Mesendoderm (in vitro differentiated cells): ENCODE measurements at regions not wholly inside any gene's neighbourhood (a gene's known extent, or its start where the extent isn't known, plus 50 kb on each side); places are given as distances from the start of the nearest gene placed in this dataset.

Experiments
- DNase-seq: peaks from one replicate; pipeline ENCODE4 v3.0.0; 2013
- H2AK5ac ChIP-seq: 2 replicates; pipeline ENCODE4 v1.6.1; 2013; ENCODE audit warnings: low read length, inconsistent platforms
- H2BK120ac ChIP-seq: 2 replicates; pipeline ENCODE4 v1.6.1; 2013; ENCODE audit warnings: low read depth, mild to moderate bottlenecking, low read length, moderate library complexity, mixed read lengths
- H2BK15ac ChIP-seq: replicated peaks from 2 replicates; pipeline ENCODE4 v1.6.1; 2013; ENCODE audit warnings: low read depth, mild to moderate bottlenecking, moderate library complexity
- H2BK5ac ChIP-seq: 2 replicates; pipeline ENCODE4 v1.6.1; 2013; ENCODE audit warnings: low read length, inconsistent platforms
- H3K18ac ChIP-seq: 2 replicates; pipeline ENCODE4 v1.6.1; 2013; ENCODE audit warnings: mild to moderate bottlenecking, low read length, mixed read lengths
- H3K23ac ChIP-seq: one replicate; pipeline ENCODE4 v1.6.1; 2013; ENCODE audit warnings: low read length
- H3K27ac ChIP-seq: 2 replicates; pipeline ENCODE4 v1.5.1; 2013; ENCODE audit warnings: low read depth, mild to moderate bottlenecking, inconsistent platforms, low read length, moderate library complexity
- H3K27me3 ChIP-seq: 2 replicates; pipeline ENCODE4 v1.6.1; 2013; ENCODE audit warnings: low read length, control low read depth, mild to moderate bottlenecking, inconsistent platforms; ENCODE audit not compliant: insufficient read depth, poor library complexity
- H3K36me3 ChIP-seq: 2 replicates; pipeline ENCODE4 v1.6.1; 2013; ENCODE audit warnings: low read length, inconsistent platforms; ENCODE audit not compliant: control insufficient read depth, insufficient read depth
- H3K4ac ChIP-seq: one replicate; pipeline ENCODE4 v1.6.1; 2013; ENCODE audit warnings: low read depth, mild to moderate bottlenecking, low read length, moderate library complexity
- H3K4me1 ChIP-seq: 2 replicates; pipeline ENCODE4 v1.6.1; 2013; ENCODE audit warnings: low read depth, low read length, inconsistent platforms; ENCODE audit not compliant: control insufficient read depth
- H3K4me2 ChIP-seq: 2 replicates; pipeline ENCODE4 v1.6.1; 2013; ENCODE audit warnings: low read length
- H3K4me3 ChIP-seq: 2 replicates; pipeline ENCODE4 v1.5.1; 2013; ENCODE audit warnings: mild to moderate bottlenecking, low read length
- H3K56ac ChIP-seq: one replicate; pipeline ENCODE4 v1.6.1; 2013; ENCODE audit warnings: low read length
- H3K79me1 ChIP-seq: 2 replicates; pipeline ENCODE4 v1.6.1; 2013; ENCODE audit warnings: low read length, inconsistent platforms
- H3K79me2 ChIP-seq: 2 replicates; pipeline ENCODE4 v1.6.1; 2013; ENCODE audit warnings: mild to moderate bottlenecking, low read length; ENCODE audit not compliant: control insufficient read depth, insufficient read depth
- H3K9ac ChIP-seq: 2 replicates; pipeline ENCODE4 v1.6.1; 2013; ENCODE audit warnings: low read length, inconsistent platforms
- H4K5ac ChIP-seq: one replicate; pipeline ENCODE4 v1.6.1; 2013; ENCODE audit warnings: low read length
- H4K8ac ChIP-seq: one replicate; pipeline ENCODE4 v1.6.1; 2013; ENCODE audit warnings: low read depth, mild to moderate bottlenecking, control low read depth, low read length, moderate library complexity
- WGBS: extraction: QIAGEN DNeasy Blood & Tissue Kit; methylation state at CpG from one replicate; pipeline ENCODE4 v1.1.7; 2013; ENCODE audit warnings: low lambda C conversion rate, missing lambda C conversion rate; ENCODE audit not compliant: insufficient coverage; ENCODE audit errors: extremely low coverage; 5-methylcytosine and 5-hydroxymethylcytosine counted together

DNA sequence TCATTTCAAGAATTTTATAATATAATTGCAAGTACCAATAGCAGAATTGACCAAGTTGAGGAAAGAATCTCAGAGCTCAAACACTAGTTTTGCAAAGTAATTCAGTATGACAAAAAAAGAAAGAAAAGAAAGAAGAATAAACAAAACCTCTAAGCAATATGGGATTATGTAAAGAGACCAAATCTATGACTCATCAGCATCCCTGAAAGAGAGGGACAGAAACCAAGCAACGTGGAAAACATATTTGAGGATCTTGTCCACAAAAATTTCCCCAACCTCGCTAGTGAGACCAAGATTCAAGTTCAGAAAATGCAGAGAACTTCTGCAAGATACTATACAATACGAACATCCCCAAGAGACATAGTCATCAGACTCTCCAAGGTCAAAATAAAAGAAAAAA lies 203.7 kb upstream of the DDI1 start:
- Histone ChIP-seq H3K56ac (no peak overlapping the region), H3K4ac (no peak overlapping the region), H3K4me3 (no peak overlapping the region), H2BK5ac (no peak overlapping the region), H2BK120ac (no peak overlapping the region), H3K79me1 (no peaks in the 10 kb centered on the region), H3K27me3 (no peaks in the 10 kb centered on the region), H3K4me2 (no peak overlapping the region), H3K79me2 (no peaks in the 10 kb centered on the region), H3K18ac (no peak overlapping the region), H4K5ac (no peak overlapping the region), H2BK15ac (no peak overlapping the region), H3K36me3 (no peaks in the 10 kb centered on the region), H3K9ac (no peak overlapping the region), H4K8ac (no peak overlapping the region), H3K23ac (no peak overlapping the region), H3K4me1 (no peaks in the 10 kb centered on the region), H3K27ac (no peak overlapping the region), H2AK5ac (no peak overlapping the region)
- DNase-seq, result no peak
- WGBS, result no CpG with 5 or more reads among the region's 3 CpGs

DNA sequence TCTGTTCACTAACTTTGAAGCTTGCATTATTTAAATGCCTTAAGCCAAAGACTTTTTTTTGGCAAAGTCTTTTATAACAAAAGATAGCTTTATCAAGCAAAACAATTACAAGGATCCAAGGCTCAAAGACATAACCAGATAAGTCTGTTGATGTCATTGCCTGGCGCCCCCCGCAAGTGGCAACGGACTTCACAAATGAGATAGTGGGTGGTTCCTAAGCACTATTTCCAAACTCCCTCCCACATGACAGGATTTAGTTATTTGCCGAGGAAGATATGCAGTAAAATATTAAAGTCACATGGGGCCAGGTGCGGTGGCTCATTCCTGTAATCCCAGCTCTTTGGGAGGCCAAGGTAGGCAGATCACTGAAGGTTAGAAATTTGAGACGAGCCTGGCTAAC lies 194.2 kb upstream of the DDI1 start:
- WGBS, result no CpG with 5 or more reads among the region's 6 CpGs
- Histone ChIP-seq H3K27me3 (no peaks in the 10 kb centered on the region), H3K4me3 (no peak overlapping the region), H3K79me2 (no peaks in the 10 kb centered on the region), H3K27ac (no peak overlapping the region), H2AK5ac (no peak overlapping the region), H3K36me3 (no peaks in the 10 kb centered on the region), H3K79me1 (no peaks in the 10 kb centered on the region), H3K4ac (no peak overlapping the region), H3K4me1 (no peaks in the 10 kb centered on the region), H3K56ac (no peak overlapping the region), H4K5ac (no peak overlapping the region), H3K4me2 (no peak overlapping the region), H3K18ac (no peak overlapping the region), H4K8ac (no peak overlapping the region), H2BK5ac (no peak overlapping the region), H2BK15ac (no peak overlapping the region), H3K9ac (no peak overlapping the region), H2BK120ac (no peak overlapping the region), H3K23ac (no peak overlapping the region)
- no peak for DNase-seq

DNA sequence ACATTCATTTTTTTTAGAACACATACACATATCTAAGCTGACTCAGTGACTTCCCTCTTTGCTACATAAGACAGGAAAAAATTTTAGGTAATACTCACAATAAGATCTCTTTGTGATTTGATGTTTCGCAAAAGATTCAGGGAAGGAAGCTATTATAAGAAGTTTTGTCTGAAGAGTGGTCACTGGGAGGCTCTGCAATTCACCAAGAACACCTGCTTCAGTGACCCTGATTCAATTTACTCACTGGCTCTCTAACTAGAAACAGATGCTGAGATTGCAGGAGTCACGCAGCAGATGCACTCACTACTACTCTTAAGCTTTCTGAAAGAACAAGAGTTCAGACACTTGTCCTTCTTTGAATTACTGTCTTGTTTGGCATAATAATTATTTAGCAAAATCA lies 193.6 kb upstream of the DDI1 start:
- H4K8ac ChIP-seq, result no peak overlapping the region
- no peaks in the 10 kb centered on the region for H3K4me1 ChIP-seq
- H3K56ac ChIP-seq, result no peak overlapping the region
- H2AK5ac ChIP-seq, result no peak overlapping the region
- no peaks in the 10 kb centered on the region for H3K79me2 ChIP-seq
- H3K4me2 ChIP-seq, result no peak overlapping the region
- no peak for DNase-seq
- no peak overlapping the region for H3K4ac ChIP-seq
- H4K5ac ChIP-seq, result no peak overlapping the region
- no peaks in the 10 kb centered on the region for H3K36me3 ChIP-seq
- no peak overlapping the region for H3K18ac ChIP-seq
- no peaks in the 10 kb centered on the region for H3K79me1 ChIP-seq
- H3K4me3 ChIP-seq, result no peak overlapping the region
- no CpG with 5 or more reads among the region's 2 CpGs for WGBS
- no peak overlapping the region for H2BK120ac ChIP-seq
- no peak overlapping the region for H3K9ac ChIP-seq
- H2BK5ac ChIP-seq, result no peak overlapping the region
- no peak overlapping the region for H2BK15ac ChIP-seq
- H3K27me3 ChIP-seq, result no peaks in the 10 kb centered on the region
- H3K27ac ChIP-seq, result no peak overlapping the region
- H3K23ac ChIP-seq, result no peak overlapping the region

DNA sequence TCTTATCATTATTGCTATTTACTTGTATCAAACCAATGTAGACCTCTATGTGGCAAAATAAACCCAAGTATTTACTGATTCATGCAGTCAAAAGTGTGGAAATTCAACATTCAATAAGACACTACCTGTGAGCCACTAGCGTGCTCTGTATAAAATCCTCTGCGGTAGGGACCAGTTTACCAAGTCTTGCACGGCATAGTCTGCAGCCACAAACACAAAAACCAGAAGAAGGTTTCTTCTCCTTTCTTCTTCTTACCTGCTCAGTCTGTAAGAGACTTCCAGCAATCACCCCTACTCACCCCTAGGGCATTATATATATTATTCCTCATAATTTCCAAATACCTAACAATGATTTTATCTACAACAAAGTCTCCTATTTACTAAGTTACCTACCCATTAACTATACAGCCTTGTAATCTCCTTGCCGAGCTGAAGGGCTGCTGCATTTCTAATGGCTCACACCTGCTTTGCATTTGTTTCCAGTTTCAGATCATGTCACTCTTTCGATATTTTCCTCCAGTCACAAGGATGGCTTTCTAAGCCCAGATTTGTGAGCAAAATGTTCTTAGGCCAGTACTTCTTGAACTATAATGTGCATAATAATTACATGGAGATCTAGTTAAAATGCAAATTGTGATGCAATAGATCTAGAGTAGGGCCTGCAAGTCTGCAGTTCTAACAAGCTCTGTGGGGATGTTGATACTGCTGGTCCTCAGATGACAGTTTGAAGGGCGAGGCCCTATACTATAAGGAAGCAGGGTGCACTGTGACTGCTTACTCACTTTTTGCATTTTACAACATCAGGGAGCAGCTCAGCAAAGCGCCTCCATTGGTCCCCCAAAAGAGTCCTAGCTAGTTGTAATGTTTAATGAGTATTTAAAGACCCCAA lies 191.9 kb upstream of the DDI1 start:
- H3K4me2 ChIP-seq, result no peak overlapping the region
- no peak overlapping the region for H3K18ac ChIP-seq
- WGBS, result no CpG with 5 or more reads among the region's 7 CpGs
- H3K56ac ChIP-seq, result no peak overlapping the region
- H3K23ac ChIP-seq, result no peak overlapping the region
- no peaks in the 10 kb centered on the region for H3K27me3 ChIP-seq
- DNase-seq, result no peak
- H3K27ac ChIP-seq, result no peak overlapping the region
- no peak overlapping the region for H2BK120ac ChIP-seq
- H3K9ac ChIP-seq, result no peak overlapping the region
- H2BK5ac ChIP-seq, result no peak overlapping the region
- H3K79me1 ChIP-seq, result no peaks in the 10 kb centered on the region
- H3K4me1 ChIP-seq, result no peaks in the 10 kb centered on the region
- H2AK5ac ChIP-seq, result no peak overlapping the region
- no peak overlapping the region for H2BK15ac ChIP-seq
- no peak overlapping the region for H4K8ac ChIP-seq
- no peaks in the 10 kb centered on the region for H3K36me3 ChIP-seq
- H3K4me3 ChIP-seq, result no peak overlapping the region
- H3K4ac ChIP-seq, result no peak overlapping the region
- H3K79me2 ChIP-seq, result no peaks in the 10 kb centered on the region
- H4K5ac ChIP-seq, result no peak overlapping the region

DNA sequence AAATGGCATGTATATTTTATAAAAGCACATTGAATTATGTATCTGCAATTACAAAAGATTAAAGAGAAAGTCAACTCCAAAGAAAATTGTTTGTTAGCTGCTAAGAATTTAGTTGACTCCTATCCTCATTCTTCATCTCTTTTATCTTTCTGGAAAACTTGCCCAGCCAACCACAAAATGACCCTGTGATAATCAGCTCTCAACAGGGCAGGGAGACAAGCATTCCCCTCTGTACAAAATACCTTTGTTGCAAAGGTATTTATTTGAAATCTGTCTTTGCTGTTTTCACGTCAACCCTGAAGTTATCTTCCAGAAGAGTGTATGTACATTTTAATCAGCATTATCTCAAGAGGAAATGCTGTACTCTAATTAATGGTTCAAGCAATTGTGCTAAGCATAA lies 191.1 kb upstream of the DDI1 start:
- no peaks in the 10 kb centered on the region for H3K27me3 ChIP-seq
- no peak overlapping the region for H3K4ac ChIP-seq

DNA sequence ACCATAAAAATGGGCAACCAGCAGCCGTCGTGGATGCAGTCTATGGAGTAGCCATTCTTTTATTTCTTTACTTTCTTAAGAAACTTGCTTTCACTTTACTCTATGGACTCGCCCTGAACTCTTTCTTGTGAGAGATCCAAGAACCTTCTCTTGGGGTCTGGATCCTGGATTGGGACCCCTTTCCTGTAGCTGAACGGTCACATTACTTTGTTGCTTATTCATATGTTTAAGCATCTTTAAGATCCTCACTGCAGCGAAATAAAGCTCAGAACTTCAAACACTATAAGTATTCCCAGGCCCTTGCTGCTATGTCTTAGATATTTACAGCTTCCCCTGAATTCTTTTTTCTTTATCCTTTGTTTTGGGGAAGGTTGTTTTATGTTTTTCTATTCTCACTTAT lies 187.8 kb upstream of the DDI1 start:
- no peaks in the 10 kb centered on the region for H3K27me3 ChIP-seq
- H2BK5ac ChIP-seq, result no peak overlapping the region
- DNase-seq, result no peak
- H4K8ac ChIP-seq, result no peak overlapping the region
- no peak overlapping the region for H3K18ac ChIP-seq
- no peak overlapping the region for H4K5ac ChIP-seq
- no peak overlapping the region for H3K4me3 ChIP-seq
- no peaks in the 10 kb centered on the region for H3K79me1 ChIP-seq
- no peak overlapping the region for H3K27ac ChIP-seq
- H3K4me2 ChIP-seq, result no peak overlapping the region
- no peak overlapping the region for H3K23ac ChIP-seq
- no CpG with 5 or more reads among the region's 5 CpGs for WGBS
- H3K56ac ChIP-seq, result no peak overlapping the region
- no peaks in the 10 kb centered on the region for H3K36me3 ChIP-seq
- H3K79me2 ChIP-seq, result no peaks in the 10 kb centered on the region
- H2AK5ac ChIP-seq, result no peak overlapping the region
- H2BK120ac ChIP-seq, result no peak overlapping the region
- H3K9ac ChIP-seq, result no peak overlapping the region
- H3K4ac ChIP-seq, result no peak overlapping the region
- no peak overlapping the region for H2BK15ac ChIP-seq
- no peaks in the 10 kb centered on the region for H3K4me1 ChIP-seq

More for the DNA sequence above, 191.1 kb upstream of the DDI1 start:
- no peak overlapping the region for H2BK15ac ChIP-seq
- no peak overlapping the region for H2BK120ac ChIP-seq
- H3K79me1 ChIP-seq, result no peaks in the 10 kb centered on the region
- no peaks in the 10 kb centered on the region for H3K4me1 ChIP-seq
- no peak overlapping the region for H3K18ac ChIP-seq
- H3K23ac ChIP-seq, result no peak overlapping the region
- no peaks in the 10 kb centered on the region for H3K36me3 ChIP-seq
- H3K4me2 ChIP-seq, result no peak overlapping the region
- no peak overlapping the region for H4K5ac ChIP-seq
- no peak overlapping the region for H4K8ac ChIP-seq
- H3K9ac ChIP-seq, result no peak overlapping the region
- no peaks in the 10 kb centered on the region for H3K79me2 ChIP-seq
- no peak overlapping the region for H3K56ac ChIP-seq
- no peak overlapping the region for H2BK5ac ChIP-seq
- WGBS, result no CpG with 5 or more reads among the region's 1 CpG
- H2AK5ac ChIP-seq, result no peak overlapping the region
- no peak overlapping the region for H3K27ac ChIP-seq
- no peak overlapping the region for H3K4me3 ChIP-seq
- no peak for DNase-seq
